ENCODE measurements at regions not wholly inside any gene's neighbourhood (a gene's known extent, or its start where the extent isn't known, plus 50 kb on each side); places are given as distances from the start of the nearest gene placed in this dataset.

DNA sequence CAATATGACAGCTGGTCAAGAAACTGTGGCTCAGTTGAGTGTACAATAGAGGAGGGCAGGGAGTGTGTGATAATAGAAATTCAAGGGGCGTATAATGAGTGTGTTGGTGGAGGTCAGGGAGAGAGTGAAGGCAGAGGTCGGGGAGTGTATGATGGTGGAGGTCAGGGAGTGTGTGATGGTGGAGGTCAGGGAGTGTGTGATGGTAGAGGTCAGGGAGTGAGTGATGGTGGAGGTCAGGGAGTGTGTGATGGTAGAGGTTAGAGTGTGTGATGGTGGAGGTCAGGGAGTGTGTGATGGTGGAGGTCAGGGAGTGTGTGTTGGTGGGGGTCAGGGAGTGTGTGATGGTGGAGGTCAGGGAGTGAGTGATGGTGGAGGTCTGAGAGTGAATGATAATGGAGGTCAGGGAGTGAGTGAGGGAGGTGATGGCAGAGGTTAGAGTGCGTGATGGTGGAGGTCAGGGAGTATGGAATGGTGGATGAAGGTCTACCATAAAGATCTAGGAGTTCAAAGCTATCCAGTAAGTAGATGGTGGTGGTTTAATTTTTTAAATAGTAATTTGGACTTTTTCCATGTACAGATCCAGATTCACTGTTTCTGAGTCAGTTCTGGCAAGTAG lies 57.7 kb upstream of the TNS3 start:
- TF ChIP-seq, protein P1, sequence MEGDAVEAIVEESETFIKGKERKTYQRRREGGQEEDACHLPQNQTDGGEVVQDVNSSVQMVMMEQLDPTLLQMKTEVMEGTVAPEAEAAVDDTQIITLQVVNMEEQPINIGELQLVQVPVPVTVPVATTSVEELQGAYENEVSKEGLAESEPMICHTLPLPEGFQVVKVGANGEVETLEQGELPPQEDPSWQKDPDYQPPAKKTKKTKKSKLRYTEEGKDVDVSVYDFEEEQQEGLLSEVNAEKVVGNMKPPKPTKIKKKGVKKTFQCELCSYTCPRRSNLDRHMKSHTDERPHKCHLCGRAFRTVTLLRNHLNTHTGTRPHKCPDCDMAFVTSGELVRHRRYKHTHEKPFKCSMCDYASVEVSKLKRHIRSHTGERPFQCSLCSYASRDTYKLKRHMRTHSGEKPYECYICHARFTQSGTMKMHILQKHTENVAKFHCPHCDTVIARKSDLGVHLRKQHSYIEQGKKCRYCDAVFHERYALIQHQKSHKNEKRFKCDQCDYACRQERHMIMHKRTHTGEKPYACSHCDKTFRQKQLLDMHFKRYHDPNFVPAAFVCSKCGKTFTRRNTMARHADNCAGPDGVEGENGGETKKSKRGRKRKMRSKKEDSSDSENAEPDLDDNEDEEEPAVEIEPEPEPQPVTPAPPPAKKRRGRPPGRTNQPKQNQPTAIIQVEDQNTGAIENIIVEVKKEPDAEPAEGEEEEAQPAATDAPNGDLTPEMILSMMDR (IDR thresholded peaks at IDR 0.05; ENCODE audit: borderline replicate concordance, insufficient read depth, low read depth, low read length) = no peak
- H3K4me3 ChIP-seq (ENCODE audit: low read depth, low read length) = no peak overlapping the region

DNA sequence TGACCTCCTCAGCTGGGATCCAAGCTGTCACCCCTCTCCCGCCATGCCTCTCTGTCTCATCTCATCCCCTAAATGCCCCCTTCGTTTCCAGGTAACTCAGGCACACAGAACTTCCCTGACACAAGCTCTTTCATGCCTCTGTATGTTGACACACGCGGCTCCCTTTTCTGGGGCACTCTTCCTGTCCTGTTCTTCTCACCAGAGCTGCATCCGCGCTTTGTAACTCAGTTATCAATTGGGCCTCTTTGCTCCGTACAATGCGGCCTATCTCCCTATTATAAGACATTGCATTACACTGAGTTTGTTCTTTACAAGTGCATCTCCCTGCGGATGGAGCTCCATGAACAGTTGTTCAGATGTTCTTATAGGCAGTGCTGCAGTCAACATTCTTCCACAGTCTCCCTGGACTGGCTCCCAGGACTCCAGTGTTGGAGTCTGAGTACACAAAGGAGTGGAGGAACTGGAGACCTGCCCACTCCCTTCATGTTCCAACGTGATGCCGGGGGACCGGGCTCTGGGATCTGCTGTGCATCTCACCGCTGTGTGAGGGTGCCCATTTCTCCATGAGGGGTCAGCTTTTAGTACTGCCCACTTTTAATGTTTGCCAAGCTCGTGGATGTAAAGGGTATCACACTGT lies 56.9 kb upstream of the TNS3 start:
- no peak overlapping the region for H3K4me3 ChIP-seq (ENCODE audit: low read depth, low read length)
- TF ChIP-seq, protein P1 (IDR thresholded peaks at IDR 0.05; ENCODE audit: borderline replicate concordance, insufficient read depth, low read depth, low read length) = no peak

DNA sequence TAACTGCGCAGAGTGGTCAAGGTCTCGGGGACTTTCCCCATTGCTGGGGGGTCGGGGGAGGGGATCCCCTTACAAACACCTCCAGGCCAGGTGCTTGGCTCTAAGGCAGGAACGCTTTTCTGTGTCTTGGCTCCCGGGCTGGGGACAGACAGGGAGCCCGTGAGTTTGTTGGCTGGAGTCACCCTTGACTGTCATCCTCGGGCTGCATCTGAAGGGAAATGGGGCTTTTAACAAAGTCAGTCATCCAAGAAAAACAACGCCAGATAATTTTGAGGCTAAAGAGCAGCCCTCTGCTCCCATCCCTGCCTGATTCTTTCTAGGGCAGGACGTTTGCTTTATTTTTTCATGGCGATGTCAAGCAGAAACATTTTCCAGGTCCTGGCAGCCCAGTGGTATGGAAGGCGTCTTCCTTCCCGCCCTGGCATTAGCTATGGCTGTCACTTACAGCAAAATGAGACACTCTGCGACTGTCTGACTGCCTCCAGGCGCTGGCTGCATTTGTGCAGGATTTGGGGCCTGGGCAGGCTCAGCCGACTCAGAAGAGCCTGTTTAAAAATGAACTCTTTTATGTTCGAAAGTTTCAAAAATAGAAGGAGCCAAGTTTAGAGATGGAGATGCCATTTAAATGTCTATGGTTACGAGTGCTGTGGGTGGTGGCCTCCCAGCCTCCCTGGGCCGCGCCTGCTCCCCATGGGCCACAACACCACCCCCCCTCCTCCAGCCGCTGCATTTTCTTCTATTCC lies 54.7 kb upstream of the TNS3 start:
- TF ChIP-seq, protein P1 (IDR thresholded peaks at IDR 0.05; ENCODE audit: borderline replicate concordance, insufficient read depth, low read depth, low read length) = no peak
- H3K4me3 ChIP-seq (ENCODE audit: low read depth, low read length) = no peak overlapping the region

DNA sequence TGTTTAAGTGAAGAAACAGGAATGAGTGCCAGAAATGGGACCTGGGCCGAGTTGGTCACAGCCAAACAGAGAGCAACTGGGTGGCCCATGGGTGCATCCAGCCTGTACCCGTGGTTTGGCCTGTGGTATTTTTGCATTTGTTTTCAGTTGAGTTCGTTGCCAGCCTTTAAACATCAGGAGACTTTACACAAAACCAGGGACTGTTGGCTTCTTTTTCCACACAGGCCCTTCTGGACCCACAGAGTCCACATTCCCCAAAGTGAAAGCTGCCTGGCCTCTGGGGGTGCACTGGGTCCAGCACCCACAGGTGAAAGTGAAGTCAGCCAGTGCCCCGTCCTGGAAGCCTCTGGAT lies 54.1 kb upstream of the TNS3 start:
- H3K4me3 ChIP-seq (ENCODE audit: low read depth, low read length) = no peak overlapping the region
- TF ChIP-seq, protein P1 (IDR thresholded peaks at IDR 0.05; ENCODE audit: borderline replicate concordance, insufficient read depth, low read depth, low read length) = no peak

DNA sequence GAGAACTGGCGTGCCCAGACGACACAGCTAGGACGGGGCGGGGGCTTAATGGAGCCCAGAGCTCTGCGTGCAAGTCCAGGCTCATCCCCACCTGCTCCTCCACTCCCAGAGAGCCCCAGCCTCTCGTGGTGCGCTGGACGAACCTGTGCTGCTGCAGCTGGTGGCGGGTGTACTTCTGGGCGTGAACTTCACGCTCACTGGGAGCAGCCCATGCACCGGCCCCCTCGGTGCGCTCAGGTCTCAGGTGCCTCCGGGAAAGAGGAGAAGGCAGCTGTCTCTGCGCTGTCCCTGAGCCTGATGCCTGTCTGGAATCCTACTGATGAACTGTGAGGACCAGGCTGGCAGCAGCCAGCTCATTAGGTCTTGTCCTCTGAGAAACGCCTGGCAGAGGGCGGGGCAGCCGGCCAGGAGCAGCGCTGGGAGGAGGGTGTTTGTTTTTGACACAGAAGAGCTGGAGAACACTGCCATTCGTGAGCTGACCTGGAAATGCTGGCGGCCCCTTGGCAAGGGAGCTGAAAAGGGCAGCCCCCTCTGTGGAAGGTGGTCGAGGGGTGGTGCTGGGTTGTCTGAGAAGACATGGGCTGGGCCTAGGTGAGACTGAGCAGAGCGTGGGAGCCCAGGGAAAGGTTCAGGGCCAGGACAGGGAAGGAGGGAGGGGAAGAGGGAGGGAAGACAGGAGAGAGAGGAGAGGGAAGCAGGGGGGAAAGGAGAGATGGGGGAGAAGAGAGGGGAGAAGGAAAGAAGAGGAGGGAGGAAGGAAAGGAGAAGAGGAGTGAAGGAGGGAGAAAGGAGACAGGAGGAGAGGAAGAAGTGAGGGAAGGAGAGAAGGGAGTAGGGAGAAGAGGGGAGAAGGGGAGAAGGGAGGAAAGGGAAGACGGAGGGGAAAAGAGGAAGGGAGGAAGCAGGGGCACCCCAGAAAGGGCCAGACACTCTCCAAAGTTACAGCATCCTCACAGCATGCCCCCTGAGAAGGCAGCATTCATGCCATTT lies 53.5 kb upstream of the TNS3 start:
- TF ChIP-seq, protein P1 (IDR thresholded peaks at IDR 0.05; ENCODE audit: borderline replicate concordance, insufficient read depth, low read depth, low read length) = no peak
- no peak overlapping the region for H3K4me3 ChIP-seq (ENCODE audit: low read depth, low read length)

DNA sequence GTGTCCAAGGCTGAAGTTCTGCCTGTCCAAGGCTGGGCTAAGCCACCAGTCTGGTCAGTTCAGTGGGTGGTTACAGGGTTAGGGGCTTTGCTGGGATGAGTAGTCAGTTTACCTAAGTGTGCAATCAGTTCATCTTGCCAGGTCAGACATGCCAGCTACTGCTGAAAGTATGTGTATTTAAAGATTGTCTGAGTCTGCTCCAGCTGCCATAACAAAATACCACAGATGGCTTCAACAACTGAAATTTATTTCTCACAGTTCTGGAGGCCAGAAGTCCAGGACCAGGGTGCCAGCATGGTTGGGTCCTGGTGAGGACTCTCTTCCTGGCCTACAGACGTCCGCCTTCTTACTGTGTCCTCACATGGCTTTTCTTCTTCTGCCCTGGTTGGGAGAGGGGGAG lies 52.4 kb upstream of the TNS3 start:
- TF ChIP-seq, protein P1 (IDR thresholded peaks at IDR 0.05; ENCODE audit: borderline replicate concordance, insufficient read depth, low read depth, low read length) = no peak
- H3K4me3 ChIP-seq (ENCODE audit: low read depth, low read length) = no peak overlapping the region

All from GM12875 (cell line).